Ishikawa (cell line): ENCODE measurements at regions not wholly inside any gene's neighbourhood (a gene's known extent, or its start where the extent isn't known, plus 50 kb on each side); places are given as distances from the start of the nearest gene placed in this dataset.
A peak's percentile ranks its signal among the peaks of the same experiment; 100 is the strongest.

Experiments used
- CEBPB ChIP-seq: IDR thresholded peaks from 2 replicates; pipeline ENCODE4 v1.6.1; 2012
- CREB1 ChIP-seq: IDR thresholded peaks from 2 replicates; pipeline ENCODE4 v1.6.1; 2012; ENCODE audit warnings: low read depth
- EGR1 ChIP-seq: IDR thresholded peaks from 2 replicates; pipeline ENCODE4 v1.6.1; 2012
- EP300 ChIP-seq: IDR thresholded peaks from 2 replicates; pipeline ENCODE4 v1.6.1; 2012; ENCODE audit warnings: borderline replicate concordance
- FOXM1 ChIP-seq: IDR thresholded peaks from 2 replicates; pipeline ENCODE4 v1.6.1; 2012; ENCODE audit warnings: low read depth, borderline replicate concordance
- NFIC ChIP-seq: IDR thresholded peaks from 2 replicates; pipeline ENCODE4 v1.6.1; 2012
- RAD21 ChIP-seq: IDR thresholded peaks from 2 replicates; pipeline ENCODE4 v1.6.1; 2012; ENCODE audit warnings: low read depth
- REST ChIP-seq: IDR thresholded peaks from 2 replicates; pipeline ENCODE4 v1.6.1; 2012; ENCODE audit warnings: low read depth, mild to moderate bottlenecking
- TAF1 ChIP-seq: IDR thresholded peaks from 2 replicates; pipeline ENCODE4 v1.6.1; 2012; ENCODE audit warnings: low read depth, mild to moderate bottlenecking
- TCF12 ChIP-seq: IDR thresholded peaks from 2 replicates; pipeline ENCODE4 v1.6.1; 2012; ENCODE audit warnings: low read depth
- TEAD4 ChIP-seq: IDR thresholded peaks from 2 replicates; pipeline ENCODE4 v1.6.1; 2012
- YY1 ChIP-seq: IDR thresholded peaks from 2 replicates; pipeline ENCODE4 v1.6.1; 2012; ENCODE audit warnings: low read depth
- ZBTB7A ChIP-seq: IDR thresholded peaks from 2 replicates; pipeline ENCODE4 v1.6.1; 2012; ENCODE audit warnings: low read depth
- TF ChIP-seq, protein P1 (sequence below): IDR thresholded peaks from 2 replicates; pipeline ENCODE4 v1.6.1; 2012
- TF ChIP-seq, protein P2 (sequence below): IDR thresholded peaks from 2 replicates; pipeline ENCODE4 v1.6.1; 2012

GRCh38 chr9:108419379-108419778, 436.4 kb downstream of the ACTL7B start:
- TF ChIP-seq YY1 (no peak), EGR1 (no peak), FOXM1 (no peak), REST (no peak), CEBPB (no peak), TCF12 (no peak), RAD21 (no peak), CREB1 (no peak)
- TF ChIP-seq, protein P1, sequence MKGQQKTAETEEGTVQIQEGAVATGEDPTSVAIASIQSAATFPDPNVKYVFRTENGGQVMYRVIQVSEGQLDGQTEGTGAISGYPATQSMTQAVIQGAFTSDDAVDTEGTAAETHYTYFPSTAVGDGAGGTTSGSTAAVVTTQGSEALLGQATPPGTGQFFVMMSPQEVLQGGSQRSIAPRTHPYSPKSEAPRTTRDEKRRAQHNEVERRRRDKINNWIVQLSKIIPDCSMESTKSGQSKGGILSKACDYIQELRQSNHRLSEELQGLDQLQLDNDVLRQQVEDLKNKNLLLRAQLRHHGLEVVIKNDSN, result no peak
- TF ChIP-seq, protein P2, sequence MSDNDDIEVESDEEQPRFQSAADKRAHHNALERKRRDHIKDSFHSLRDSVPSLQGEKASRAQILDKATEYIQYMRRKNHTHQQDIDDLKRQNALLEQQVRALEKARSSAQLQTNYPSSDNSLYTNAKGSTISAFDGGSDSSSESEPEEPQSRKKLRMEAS, result no peak

DNA sequence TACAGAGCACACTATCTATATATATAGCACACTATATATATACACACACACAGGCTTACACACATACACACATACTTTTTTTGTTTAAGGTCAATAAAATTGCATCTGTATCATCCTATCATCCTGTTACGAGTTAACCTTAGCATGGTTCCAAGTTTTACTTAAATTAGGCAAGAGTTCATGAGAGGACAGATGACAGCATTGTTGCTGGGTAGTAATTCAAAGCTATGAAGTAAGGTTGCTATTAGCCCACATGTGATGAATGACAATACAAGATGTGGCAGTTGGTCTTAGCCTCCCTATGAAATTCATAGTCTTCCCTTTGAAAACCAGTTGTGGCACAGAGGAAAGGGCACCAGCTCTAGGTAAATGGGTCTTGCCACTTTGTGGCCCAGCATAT, 438.1 kb downstream of the ACTL7B start:
- no peak for TF ChIP-seq EGR1
- no peak for TF ChIP-seq CEBPB
- no peak for TF ChIP-seq TEAD4

- no peak for TF ChIP-seq EGR1
- TF ChIP-seq RAD21, result no peak
- no peak for TF ChIP-seq TEAD4
- no peak for TF ChIP-seq FOXM1
- TF ChIP-seq, protein P1, result no peak
- TF ChIP-seq YY1, result no peak
- TF ChIP-seq TAF1, result no peak
- TF ChIP-seq NFIC, result no peak
- TF ChIP-seq TCF12, result no peak
- TF ChIP-seq, protein P2, result no peak
- TF ChIP-seq REST, result no peak
These were observed 438.5 kb downstream of the ACTL7B start for GRCh38 chr9:108417312-108417711.

- peak; percentile 46 for TF ChIP-seq RAD21
- TF ChIP-seq REST, result no peak
These were observed 439.5 kb downstream of the ACTL7B start for GRCh38 chr9:108416324-108416723.

- TF ChIP-seq, protein P1, result no peak
- TF ChIP-seq, protein P2, result no peak
- TF ChIP-seq NFIC (no peak), CEBPB (no peak), REST (no peak), TAF1 (no peak), FOXM1 (no peak), TCF12 (no peak), CREB1 (no peak), EP300 (no peak), RAD21 (no peak), YY1 (no peak), TEAD4 (no peak), EGR1 (no peak), ZBTB7A (no peak)
These were observed 442.0 kb downstream of the ACTL7B start for GRCh38 chr9:108413809-108414208.
